PC-3 (cell line): ENCODE measurements at regions not wholly inside any gene's neighbourhood (a gene's known extent, or its start where the extent isn't known, plus 50 kb on each side); places are given as distances from the start of the nearest gene placed in this dataset.

Experiments used
- EZH2 ChIP-seq: fragments of 300-600 bp; sonication (generic); IDR thresholded peaks from one replicate; pipeline ENCODE4 v1.6.1; 2017; ENCODE audit warnings: antibody characterized with exemption, mild to moderate bottlenecking, low read length; ENCODE audit not compliant: unreplicated experiment
- EZH2phosphoT487 ChIP-seq: fragments of 300-600 bp; sonication (generic); IDR thresholded peaks from 2 replicates; pipeline ENCODE4 v1.6.1; 2018; ENCODE audit warnings: mild to moderate bottlenecking, antibody characterized with exemption, low read length, borderline replicate concordance
- TF ChIP-seq, protein P1 (sequence below): fragments of 300-600 bp; sonication (generic); conservative IDR thresholded peaks from 2 replicates; pipeline ENCODE4 v1.5.1; 2017; ENCODE audit warnings: antibody characterized with exemption, low read depth, mild to moderate bottlenecking, low read length

DNA sequence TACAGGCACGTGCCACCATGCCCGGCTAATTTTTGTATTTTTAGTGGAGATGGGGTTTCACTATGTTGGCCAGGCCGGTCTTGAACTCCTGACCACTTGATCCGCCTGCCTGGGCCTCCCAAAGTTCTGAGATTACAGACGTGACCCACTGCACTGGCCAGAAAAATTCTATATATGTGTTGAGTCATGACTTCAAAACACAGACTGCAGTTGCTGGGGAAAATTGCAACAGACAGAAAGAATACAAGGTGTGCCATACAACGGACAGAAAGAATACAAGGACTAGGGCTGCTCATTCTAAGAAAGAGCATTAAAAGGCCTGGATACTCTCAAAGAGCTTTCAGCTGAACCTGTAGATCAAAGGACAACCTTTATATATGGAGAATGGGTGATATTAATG lies 109.6 kb upstream of the ACSL4 start:
- TF ChIP-seq, protein P1, sequence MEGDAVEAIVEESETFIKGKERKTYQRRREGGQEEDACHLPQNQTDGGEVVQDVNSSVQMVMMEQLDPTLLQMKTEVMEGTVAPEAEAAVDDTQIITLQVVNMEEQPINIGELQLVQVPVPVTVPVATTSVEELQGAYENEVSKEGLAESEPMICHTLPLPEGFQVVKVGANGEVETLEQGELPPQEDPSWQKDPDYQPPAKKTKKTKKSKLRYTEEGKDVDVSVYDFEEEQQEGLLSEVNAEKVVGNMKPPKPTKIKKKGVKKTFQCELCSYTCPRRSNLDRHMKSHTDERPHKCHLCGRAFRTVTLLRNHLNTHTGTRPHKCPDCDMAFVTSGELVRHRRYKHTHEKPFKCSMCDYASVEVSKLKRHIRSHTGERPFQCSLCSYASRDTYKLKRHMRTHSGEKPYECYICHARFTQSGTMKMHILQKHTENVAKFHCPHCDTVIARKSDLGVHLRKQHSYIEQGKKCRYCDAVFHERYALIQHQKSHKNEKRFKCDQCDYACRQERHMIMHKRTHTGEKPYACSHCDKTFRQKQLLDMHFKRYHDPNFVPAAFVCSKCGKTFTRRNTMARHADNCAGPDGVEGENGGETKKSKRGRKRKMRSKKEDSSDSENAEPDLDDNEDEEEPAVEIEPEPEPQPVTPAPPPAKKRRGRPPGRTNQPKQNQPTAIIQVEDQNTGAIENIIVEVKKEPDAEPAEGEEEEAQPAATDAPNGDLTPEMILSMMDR = no peak
- no peak for TF ChIP-seq EZH2
- no peak for TF ChIP-seq EZH2phosphoT487
